ENCODE measurements at regions not wholly inside any gene's neighbourhood (a gene's known extent, or its start where the extent isn't known, plus 50 kb on each side); places are given as distances from the start of the nearest gene placed in this dataset.

DNA sequence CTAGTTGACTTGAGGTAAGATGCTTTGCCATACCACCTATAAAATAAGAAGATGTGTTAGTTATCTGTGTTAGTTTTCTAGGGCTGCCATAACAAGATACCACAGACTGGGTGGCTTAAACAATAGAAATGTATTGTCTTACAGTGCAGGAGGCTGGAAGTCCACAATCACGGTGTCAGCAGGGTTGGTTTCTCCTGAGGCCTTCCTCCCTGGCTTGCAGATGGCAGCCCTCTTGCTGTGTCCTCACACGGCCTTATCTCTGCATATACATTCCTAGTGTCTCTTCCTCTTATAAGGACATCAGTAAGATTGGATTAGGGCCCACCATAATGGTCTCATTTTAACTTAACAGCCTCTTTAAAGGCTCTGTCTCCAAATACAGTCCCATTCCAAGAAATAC is 192.1 kb downstream of the GATA3 start:
- no peaks in the 10 kb centered on the region for H3K27me3 Mint-ChIP-seq
- H3K4me3 Mint-ChIP-seq, result no peak overlapping the region
- H3K27ac Mint-ChIP-seq, result no peak overlapping the region
- peaks cover 18% of the 10 kb centered on the region for H3K9me3 Mint-ChIP-seq
- peaks cover 48% of the 10 kb centered on the region for H3K4me1 Mint-ChIP-seq
- DNase-seq, result no peak
- intact Hi-C loops (cut with micrococcal nuclease), result loop anchor here (10.0 kb wide), 1 partner anchor 1048 kb away; no protein-coding TSS in a partner anchor
- H3K36me3 Mint-ChIP-seq (ENCODE audit: low read depth), result peaks cover 22% of the 10 kb centered on the region

DNA sequence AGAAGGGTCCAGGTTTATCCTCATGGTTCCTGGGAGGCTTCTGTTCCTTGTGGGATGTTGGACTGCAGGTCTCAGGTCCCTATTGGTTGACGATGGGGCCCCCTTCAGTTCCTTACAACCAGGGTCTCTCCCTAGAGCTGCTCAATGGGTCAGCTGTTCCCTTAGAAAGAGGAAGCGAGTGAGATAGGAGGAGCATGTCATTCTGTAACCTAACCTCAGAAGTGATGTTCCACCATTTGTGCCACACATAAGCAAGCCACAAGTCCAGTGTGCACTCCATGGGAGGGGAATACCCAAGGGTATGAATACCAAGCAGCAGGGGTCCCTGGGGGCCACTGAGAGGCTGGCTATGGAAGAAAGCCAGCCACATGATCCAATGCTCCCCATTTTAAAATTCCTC is 192.7 kb downstream of the GATA3 start:
- Mint-ChIP-seq H3K36me3 (ENCODE audit: low read depth) (peaks cover 22% of the 10 kb centered on the region), H3K9me3 (peaks cover 18% of the 10 kb centered on the region), H3K27ac (no peak overlapping the region), H3K27me3 (no peaks in the 10 kb centered on the region), H3K4me3 (no peak overlapping the region), H3K4me1 (peaks cover 41% of the 10 kb centered on the region)
- no peak for DNase-seq
- intact Hi-C loops (cut with micrococcal nuclease), result loop anchor here (10.0 kb wide), 1 partner anchor 1048 kb away; no protein-coding TSS in a partner anchor

DNA sequence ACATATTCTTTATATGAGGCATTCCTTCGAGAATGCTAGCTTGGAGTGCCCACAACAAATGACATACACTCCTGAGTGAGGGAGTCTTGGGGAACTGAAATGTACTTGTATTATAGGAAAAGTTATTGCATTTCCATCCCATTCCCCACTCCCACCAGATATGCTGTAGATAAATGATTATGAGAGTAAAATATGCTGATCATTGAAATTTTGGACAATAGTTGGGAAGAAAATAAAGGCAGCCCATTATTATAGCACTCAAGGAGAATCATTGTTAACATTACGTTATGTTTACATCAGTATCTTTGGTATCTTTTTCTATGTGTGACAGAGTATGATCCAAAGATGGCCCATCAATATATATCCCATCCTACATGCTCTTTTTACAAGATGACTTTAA is 194.4 kb downstream of the GATA3 start:
- peaks cover 35% of the 10 kb centered on the region for H3K4me1 Mint-ChIP-seq
- no peak overlapping the region for H3K27ac Mint-ChIP-seq
- intact Hi-C loops (cut with micrococcal nuclease), result loop anchor here (10.0 kb wide), 1 partner anchor 1046 kb away; no protein-coding TSS in a partner anchor
- peaks cover 18% of the 10 kb centered on the region for H3K9me3 Mint-ChIP-seq
- peaks cover 22% of the 10 kb centered on the region for H3K36me3 Mint-ChIP-seq (ENCODE audit: low read depth)
- no peaks in the 10 kb centered on the region for H3K27me3 Mint-ChIP-seq
- DNase-seq, result no peak
- H3K4me3 Mint-ChIP-seq, result no peak overlapping the region

DNA sequence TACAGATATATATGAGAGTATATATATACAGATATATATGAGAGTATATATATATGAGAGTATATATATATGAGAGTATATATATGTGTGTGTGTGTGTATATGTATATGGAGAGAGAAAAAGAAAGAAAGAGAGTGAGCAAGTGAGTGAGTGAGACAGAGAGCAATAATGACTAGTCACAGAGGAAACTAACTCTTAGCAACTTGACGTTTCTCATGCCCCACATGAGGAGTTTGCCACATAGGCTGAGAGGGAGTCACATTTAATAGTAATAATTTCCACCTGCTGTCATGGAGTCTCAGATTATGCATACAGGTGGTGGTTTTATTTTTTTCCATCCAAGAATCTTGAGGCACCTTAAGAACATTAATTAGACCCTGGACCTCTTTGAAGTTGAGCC is 199.9 kb downstream of the GATA3 start:
- peaks cover 34% of the 10 kb centered on the region for H3K4me1 Mint-ChIP-seq
- intact Hi-C loops (cut with micrococcal nuclease), result loop anchor here (1.0 to 10.0 kb wide), 4 partner anchors 9 to 830 kb away; no protein-coding TSS in a partner anchor
- no peak for DNase-seq
- peak overlapping the region; percentile 77 for H3K27ac Mint-ChIP-seq
- peaks cover 13% of the 10 kb centered on the region for H3K9me3 Mint-ChIP-seq
- no peaks in the 10 kb centered on the region for H3K27me3 Mint-ChIP-seq
- peaks cover 2% of the 10 kb centered on the region for H3K36me3 Mint-ChIP-seq (ENCODE audit: low read depth)
- H3K4me3 Mint-ChIP-seq, result peak overlapping the region; percentile 7

DNA sequence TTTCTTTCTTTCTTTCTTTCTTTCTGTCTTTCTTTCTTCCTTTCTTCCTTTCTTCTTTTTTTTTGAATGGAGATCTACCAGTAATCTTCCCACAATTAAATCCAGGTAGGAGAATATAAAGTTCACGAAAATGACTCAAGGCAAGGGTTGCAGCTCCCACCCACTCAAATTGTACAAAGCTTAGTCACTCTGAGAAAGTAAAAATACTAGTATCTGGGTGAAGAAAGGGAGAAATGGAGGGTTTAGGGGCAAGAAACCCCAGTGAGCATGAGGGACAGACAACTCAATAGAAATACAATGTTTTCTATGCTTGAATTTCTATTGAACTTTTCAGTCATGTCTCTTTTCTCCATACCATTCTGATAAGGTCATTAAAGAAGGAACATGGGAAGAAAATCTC is 200.8 kb downstream of the GATA3 start:
- no peaks in the 10 kb centered on the region for H3K27me3 Mint-ChIP-seq
- intact Hi-C loops (cut with micrococcal nuclease), result loop anchor here (10.0 kb wide), 1 partner anchor 830 kb away; no protein-coding TSS in a partner anchor
- H3K9me3 Mint-ChIP-seq, result peaks cover 13% of the 10 kb centered on the region
- DNase-seq, result no peak
- H3K4me3 Mint-ChIP-seq, result peak overlapping the region; percentile 36
- peaks cover 34% of the 10 kb centered on the region for H3K4me1 Mint-ChIP-seq
- H3K36me3 Mint-ChIP-seq (ENCODE audit: low read depth), result peaks cover 2% of the 10 kb centered on the region
- H3K27ac Mint-ChIP-seq, result peak overlapping the region; percentile 77

DNA sequence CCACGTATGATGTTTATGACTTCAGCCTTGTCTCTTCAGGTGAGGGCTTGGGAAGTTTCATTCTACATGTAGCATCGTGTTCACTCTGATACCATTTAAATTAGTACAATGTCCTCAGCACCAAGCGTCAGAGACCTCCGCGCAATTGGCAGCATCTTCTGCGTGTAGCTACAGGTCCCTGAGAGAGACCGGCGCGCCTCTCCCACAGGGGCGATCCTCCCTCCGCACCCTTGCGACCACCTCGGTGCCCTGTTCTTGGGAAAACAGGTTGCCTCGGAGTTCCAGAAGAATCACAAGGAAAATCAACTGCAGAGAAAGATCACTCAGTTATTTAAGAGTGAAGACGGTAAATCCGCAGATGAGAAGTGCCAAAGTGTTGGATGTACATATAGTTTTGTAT is 206.2 kb downstream of the GATA3 start:
- Mint-ChIP-seq H3K4me1 (peaks cover 17% of the 10 kb centered on the region), H3K9me3 (peaks cover 10% of the 10 kb centered on the region), H3K36me3 (ENCODE audit: low read depth) (peaks cover 2% of the 10 kb centered on the region), H3K4me3 (no peak overlapping the region), H3K27me3 (peaks cover 6% of the 10 kb centered on the region), H3K27ac (no peak overlapping the region)
- intact Hi-C loops (cut with micrococcal nuclease), result no loop called here
- DNase-seq, result no peak

DNA sequence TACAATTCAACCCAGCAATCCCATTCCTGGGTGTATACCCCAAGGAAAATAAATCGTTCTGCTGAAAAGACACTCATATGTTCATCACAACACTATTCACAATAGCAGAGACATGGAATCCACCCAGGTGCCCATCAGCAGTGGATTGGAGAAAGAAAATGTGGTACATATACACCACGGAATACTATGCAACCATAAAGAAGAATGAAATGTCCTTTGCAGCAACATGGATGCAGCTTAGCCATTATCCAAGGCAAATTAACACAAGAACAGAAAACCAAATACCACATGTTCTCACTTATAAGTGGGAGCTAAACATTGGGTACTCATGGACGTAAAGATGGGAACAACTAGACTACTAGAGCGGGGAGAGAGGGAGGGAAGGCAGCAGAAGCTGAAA is 207.8 kb downstream of the GATA3 start:
- Mint-ChIP-seq H3K27me3 (peaks cover 8% of the 10 kb centered on the region), H3K4me3 (no peak overlapping the region), H3K27ac (no peak overlapping the region), H3K36me3 (ENCODE audit: low read depth) (peaks cover 2% of the 10 kb centered on the region), H3K9me3 (peaks cover 4% of the 10 kb centered on the region), H3K4me1 (peaks cover 8% of the 10 kb centered on the region)
- no peak for DNase-seq
- intact Hi-C loops (cut with micrococcal nuclease), result no loop called here

DNA sequence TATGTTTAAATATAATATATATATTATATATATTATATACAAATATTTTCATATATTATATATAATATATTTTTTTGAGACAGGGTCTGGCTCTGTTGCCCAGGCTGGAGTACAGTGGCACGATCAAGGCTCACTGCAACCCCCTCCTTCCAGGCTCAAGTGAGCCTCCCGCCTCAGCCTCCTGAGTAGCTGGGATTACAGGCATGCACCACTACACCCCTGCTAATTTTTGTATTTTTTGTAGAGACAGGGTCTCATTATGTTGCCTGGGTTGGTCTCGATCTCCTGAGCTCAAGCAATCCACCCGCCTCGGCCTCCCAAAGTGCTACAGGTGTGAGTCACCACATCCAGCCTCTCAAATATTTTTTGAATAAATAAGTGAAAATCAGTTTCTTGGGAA is 215.5 kb downstream of the GATA3 start:
- H3K4me3 Mint-ChIP-seq, result no peak overlapping the region
- intact Hi-C loops (cut with micrococcal nuclease), result no loop called here
- peaks cover 2% of the 10 kb centered on the region for H3K4me1 Mint-ChIP-seq
- H3K36me3 Mint-ChIP-seq (ENCODE audit: low read depth), result no peaks in the 10 kb centered on the region
- peaks cover 6% of the 10 kb centered on the region for H3K9me3 Mint-ChIP-seq
- peaks cover 5% of the 10 kb centered on the region for H3K27me3 Mint-ChIP-seq
- H3K27ac Mint-ChIP-seq, result no peak overlapping the region
- no peak for DNase-seq

DNA sequence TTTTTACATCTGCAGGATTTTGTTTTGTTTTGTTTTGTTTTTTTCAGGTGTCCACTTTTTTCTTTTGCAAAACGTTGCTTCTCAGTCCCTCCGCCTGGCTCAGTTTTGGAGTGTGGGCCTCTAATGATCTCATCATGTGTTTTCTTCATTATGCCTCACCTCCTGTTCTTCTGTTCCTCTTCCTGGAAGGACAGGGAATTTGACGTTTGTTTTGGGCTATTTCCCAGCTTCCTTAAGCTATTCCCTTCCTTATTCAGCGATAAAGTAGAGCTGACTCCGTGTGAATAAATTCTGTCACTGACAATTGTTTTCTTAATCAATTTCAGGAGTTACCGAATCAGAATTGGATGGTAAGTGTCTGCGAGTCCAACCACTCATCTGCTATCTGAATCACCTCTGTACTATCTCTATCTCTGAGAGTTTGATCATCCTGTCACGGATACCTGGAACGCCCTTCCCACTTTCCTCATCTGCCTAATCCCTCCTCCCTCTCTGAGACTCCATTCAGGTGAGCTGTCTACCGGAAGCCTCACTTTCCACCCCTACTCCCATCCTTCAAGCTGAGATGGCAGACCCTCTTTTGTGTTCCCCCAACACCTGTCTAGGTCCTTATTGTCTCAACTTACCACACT is 218.4 kb downstream of the GATA3 start:
- H3K9me3 Mint-ChIP-seq, result peaks cover 9% of the 10 kb centered on the region
- no peaks in the 10 kb centered on the region for H3K36me3 Mint-ChIP-seq (ENCODE audit: low read depth)
- H3K27ac Mint-ChIP-seq, result no peak overlapping the region
- peaks cover 4% of the 10 kb centered on the region for H3K4me1 Mint-ChIP-seq
- intact Hi-C loops (cut with micrococcal nuclease), result no loop called here
- DNase-seq, result no peak
- no peak overlapping the region for H3K4me3 Mint-ChIP-seq
- H3K27me3 Mint-ChIP-seq, result no peaks in the 10 kb centered on the region

DNA sequence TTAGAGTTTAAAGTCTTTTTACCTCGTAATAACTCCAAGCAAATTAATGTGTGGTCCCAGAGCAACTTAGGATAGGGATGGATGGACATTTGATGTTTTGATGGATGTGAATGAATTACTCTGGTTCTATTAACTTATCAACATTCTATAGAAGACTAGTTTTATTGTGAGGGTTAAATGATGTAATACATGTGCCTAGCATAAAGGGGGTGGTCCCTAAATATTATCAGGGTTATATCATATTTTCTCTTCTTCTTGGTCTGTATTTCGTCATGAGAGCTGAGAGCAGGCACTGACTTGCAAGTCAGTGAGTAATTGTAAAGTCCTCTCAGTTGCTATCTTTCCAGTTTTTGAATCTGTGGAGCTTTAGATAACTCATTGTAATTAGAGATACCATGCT is 219.3 kb downstream of the GATA3 start:
- Mint-ChIP-seq H3K9me3 (peaks cover 10% of the 10 kb centered on the region), H3K36me3 (ENCODE audit: low read depth) (no peaks in the 10 kb centered on the region), H3K4me1 (peaks cover 8% of the 10 kb centered on the region), H3K27ac (no peak overlapping the region), H3K4me3 (no peak overlapping the region), H3K27me3 (no peaks in the 10 kb centered on the region)
- intact Hi-C loops (cut with micrococcal nuclease), result no loop called here
- no peak for DNase-seq

DNA sequence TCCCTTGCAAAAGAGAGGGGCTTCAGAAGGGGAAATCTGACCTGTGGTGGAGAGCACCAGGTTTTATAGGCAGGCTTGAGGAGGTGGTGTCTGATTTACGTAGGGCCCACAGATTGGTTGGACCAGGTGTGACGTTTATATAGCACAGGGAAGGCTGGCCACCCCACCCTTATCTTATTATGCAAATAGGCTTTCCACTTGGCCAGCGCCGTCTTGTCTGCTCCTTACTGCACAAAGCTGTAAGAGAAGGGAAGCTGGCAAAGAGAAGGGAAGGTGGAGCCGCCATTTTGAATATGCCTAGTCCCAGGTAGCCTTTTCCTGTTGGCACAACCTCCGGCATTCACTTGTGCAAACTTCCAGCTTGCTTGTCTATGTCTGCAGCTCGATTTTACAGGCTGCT is 221.4 kb downstream of the GATA3 start:
- intact Hi-C loops (cut with micrococcal nuclease), result no loop called here
- H3K27ac Mint-ChIP-seq, result no peak overlapping the region
- H3K4me1 Mint-ChIP-seq, result peaks cover 10% of the 10 kb centered on the region
- H3K9me3 Mint-ChIP-seq, result peaks cover 10% of the 10 kb centered on the region
- H3K4me3 Mint-ChIP-seq, result no peak overlapping the region
- DNase-seq, result no peak
- H3K36me3 Mint-ChIP-seq (ENCODE audit: low read depth), result no peaks in the 10 kb centered on the region
- H3K27me3 Mint-ChIP-seq, result peaks cover 2% of the 10 kb centered on the region

DNA sequence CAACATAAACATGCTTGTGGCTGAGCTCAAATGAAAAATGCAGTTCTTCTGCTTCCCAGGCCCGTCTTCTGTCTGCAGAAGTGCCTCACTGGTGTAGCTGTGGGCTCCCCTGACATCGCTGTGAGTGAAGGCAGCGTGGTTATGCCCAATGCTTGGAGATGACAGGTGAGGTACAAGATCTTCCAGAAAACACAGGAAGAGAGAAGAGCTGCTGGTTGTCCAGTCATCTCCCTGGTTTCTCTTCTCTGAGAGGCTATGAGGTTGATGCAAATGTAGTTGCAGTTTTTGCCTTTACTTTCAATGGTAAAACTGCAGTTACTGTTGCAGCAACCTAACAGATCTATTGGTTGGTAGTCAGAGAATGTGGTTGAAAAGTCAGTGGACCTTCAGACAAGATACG is 223.6 kb downstream of the GATA3 start:
- no peak overlapping the region for H3K27ac Mint-ChIP-seq
- H3K36me3 Mint-ChIP-seq (ENCODE audit: low read depth), result no peaks in the 10 kb centered on the region
- peaks cover 10% of the 10 kb centered on the region for H3K4me1 Mint-ChIP-seq
- DNase-seq, result peak; percentile 63
- no peak overlapping the region for H3K4me3 Mint-ChIP-seq
- intact Hi-C loops (cut with micrococcal nuclease), result loop anchor here (2.0 kb wide), 1 partner anchor 17 kb away; no protein-coding TSS in a partner anchor
- peaks cover 10% of the 10 kb centered on the region for H3K9me3 Mint-ChIP-seq
- peaks cover 12% of the 10 kb centered on the region for H3K27me3 Mint-ChIP-seq

DNA sequence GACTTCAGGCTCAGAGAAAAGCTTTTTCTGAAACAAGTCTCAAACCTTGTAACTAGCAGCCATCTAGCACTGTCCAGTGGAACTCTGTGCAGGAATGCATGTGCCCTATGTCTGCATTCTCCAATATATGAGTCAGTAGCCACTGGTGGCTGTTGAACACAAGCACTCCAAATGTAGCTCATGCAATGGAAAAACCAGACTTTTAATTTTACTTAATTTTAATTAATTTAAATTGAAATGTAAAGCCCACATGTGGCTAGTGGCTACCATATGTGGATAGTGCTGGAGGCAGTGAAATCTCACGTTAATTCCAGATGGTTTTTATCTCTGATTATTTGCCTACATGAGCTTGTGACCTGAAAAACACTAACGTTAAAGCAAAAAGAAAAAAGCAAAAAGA is 225.1 kb downstream of the GATA3 start:
- Mint-ChIP-seq H3K36me3 (ENCODE audit: low read depth) (no peaks in the 10 kb centered on the region), H3K27me3 (peaks cover 14% of the 10 kb centered on the region), H3K27ac (no peak overlapping the region), H3K9me3 (peaks cover 8% of the 10 kb centered on the region), H3K4me3 (no peak overlapping the region), H3K4me1 (peaks cover 10% of the 10 kb centered on the region)
- no peak for DNase-seq
- intact Hi-C loops (cut with micrococcal nuclease), result loop anchor here (2.0 kb wide), 1 partner anchor 15 kb away; no protein-coding TSS in a partner anchor

DNA sequence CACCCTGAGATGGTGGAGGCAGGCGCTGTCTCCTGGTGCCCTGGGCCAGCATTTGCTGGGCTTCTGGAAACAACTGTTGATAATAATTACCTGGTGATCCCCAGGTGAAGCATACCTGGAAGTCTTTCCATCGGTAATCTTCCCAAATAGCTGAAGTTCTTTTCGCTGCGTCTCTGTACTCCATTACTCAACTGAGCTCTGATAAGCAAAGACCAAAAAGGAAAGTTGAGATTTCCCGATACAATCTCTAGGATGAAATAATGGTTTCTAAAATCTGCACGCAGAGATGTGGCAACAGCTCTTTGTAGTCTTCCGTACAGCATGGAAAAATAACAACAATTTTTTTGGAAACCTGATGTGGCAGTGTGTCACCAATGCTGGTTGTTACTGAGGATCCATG is 226.5 kb downstream of the GATA3 start:
- Mint-ChIP-seq H3K36me3 (ENCODE audit: low read depth) (no peaks in the 10 kb centered on the region), H3K4me1 (peaks cover 10% of the 10 kb centered on the region), H3K27ac (no peak overlapping the region), H3K27me3 (peaks cover 16% of the 10 kb centered on the region), H3K4me3 (no peak overlapping the region), H3K9me3 (peaks cover 9% of the 10 kb centered on the region)
- intact Hi-C loops (cut with micrococcal nuclease), result no loop called here
- no peak for DNase-seq

DNA sequence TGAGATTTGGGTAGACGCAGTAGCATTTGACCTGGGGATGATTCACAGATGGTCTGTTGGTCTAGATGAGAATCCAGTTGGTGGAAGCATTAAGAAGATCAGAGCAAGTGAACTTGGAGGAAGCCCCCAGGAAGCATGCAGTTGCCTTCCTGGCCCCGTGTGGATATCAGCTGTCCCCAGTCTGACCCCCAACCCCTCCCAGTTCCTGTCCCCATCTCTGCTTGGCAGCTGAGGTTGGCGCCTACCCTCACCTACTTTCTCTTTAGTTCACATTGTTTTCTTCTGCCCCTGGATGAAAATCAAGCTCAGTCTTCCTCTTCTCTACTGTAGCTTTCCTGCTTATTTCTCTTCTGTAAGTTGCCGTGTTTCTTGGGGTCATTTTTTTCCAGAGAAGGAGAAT is 227.9 kb downstream of the GATA3 start:
- Mint-ChIP-seq H3K4me3 (no peak overlapping the region), H3K4me1 (peaks cover 11% of the 10 kb centered on the region), H3K27me3 (peaks cover 17% of the 10 kb centered on the region), H3K36me3 (ENCODE audit: low read depth) (no peaks in the 10 kb centered on the region), H3K9me3 (peaks cover 9% of the 10 kb centered on the region), H3K27ac (no peak overlapping the region)
- no peak for DNase-seq
- intact Hi-C loops (cut with micrococcal nuclease), result no loop called here

All from activated CD4-positive, alpha-beta T cell treated with anti-CD3 and anti-CD28 coated beads, Interleukin-2, amount 10 ng/mL, durations not matched to agents 24 days and 14 days (primary cell).